ENCODE measurements at regions not wholly inside any gene's neighbourhood (a gene's known extent, or its start where the extent isn't known, plus 50 kb on each side); places are given as distances from the start of the nearest gene placed in this dataset.

GRCh38 chr15:96181873-96182301, 148.6 kb upstream of the NR2F2 start:
- no peak overlapping the region for H3K4me2 ChIP-seq
- H3K9me3 ChIP-seq, result no peaks in the 10 kb centered on the region
- TF ChIP-seq Cebpa-rat (IDR thresholded peaks at IDR 0.05), result no peak
- no peaks in the 10 kb centered on the region for H3K27me3 ChIP-seq
- no peak overlapping the region for H3K4me3 ChIP-seq
- H3K36me3 ChIP-seq, result no peaks in the 10 kb centered on the region
- H3K4me1 ChIP-seq, result peaks cover 8% of the 10 kb centered on the region
- H3K9ac ChIP-seq, result no peak overlapping the region
- H3K27ac ChIP-seq, result no peak overlapping the region
- H4K20me1 ChIP-seq, result no peaks in the 10 kb centered on the region

- H3K4me1 ChIP-seq, result peaks cover 8% of the 10 kb centered on the region
- H3K27ac ChIP-seq, result no peak overlapping the region
- no peak overlapping the region for H3K4me2 ChIP-seq
- H4K20me1 ChIP-seq, result no peaks in the 10 kb centered on the region
- H3K9ac ChIP-seq, result no peak overlapping the region
- H3K36me3 ChIP-seq, result no peaks in the 10 kb centered on the region
- no peak overlapping the region for H3K4me3 ChIP-seq
- H3K9me3 ChIP-seq, result no peaks in the 10 kb centered on the region
- no peak for TF ChIP-seq Cebpa-rat (IDR thresholded peaks at IDR 0.05)
- H3K27me3 ChIP-seq, result no peaks in the 10 kb centered on the region
Observed at GRCh38 chr15:96182736-96183513, 147.6 kb upstream of the NR2F2 start.

GRCh38 chr15:96183514-96183850, 147.0 kb upstream of the NR2F2 start:
- Histone ChIP-seq H4K20me1 (no peaks in the 10 kb centered on the region), H3K27ac (no peak overlapping the region), H3K4me1 (peaks cover 8% of the 10 kb centered on the region), H3K27me3 (no peaks in the 10 kb centered on the region), H3K4me2 (no peak overlapping the region), H3K4me3 (no peak overlapping the region), H3K36me3 (no peaks in the 10 kb centered on the region), H3K9me3 (no peaks in the 10 kb centered on the region), H3K9ac (no peak overlapping the region)
- no peak for TF ChIP-seq Cebpa-rat (IDR thresholded peaks at IDR 0.05)

- peaks cover 8% of the 10 kb centered on the region for H3K4me1 ChIP-seq
- no peaks in the 10 kb centered on the region for H3K9me3 ChIP-seq
- H4K20me1 ChIP-seq, result no peaks in the 10 kb centered on the region
- TF ChIP-seq Cebpa-rat (IDR thresholded peaks at IDR 0.05), result no peak
- H3K27me3 ChIP-seq, result no peaks in the 10 kb centered on the region
- H3K36me3 ChIP-seq, result no peaks in the 10 kb centered on the region
- H3K4me3 ChIP-seq, result no peak overlapping the region
- H3K4me2 ChIP-seq, result no peak overlapping the region
- no peak overlapping the region for H3K27ac ChIP-seq
- no peak overlapping the region for H3K9ac ChIP-seq
Observed at GRCh38 chr15:96183867-96184266, 146.6 kb upstream of the NR2F2 start.

GRCh38 chr15:96184297-96184696, 146.2 kb upstream of the NR2F2 start:
- no peak overlapping the region for H3K4me3 ChIP-seq
- peaks cover 8% of the 10 kb centered on the region for H3K4me1 ChIP-seq
- H4K20me1 ChIP-seq, result no peaks in the 10 kb centered on the region
- no peak overlapping the region for H3K9ac ChIP-seq
- H3K36me3 ChIP-seq, result no peaks in the 10 kb centered on the region
- no peak overlapping the region for H3K4me2 ChIP-seq
- H3K27ac ChIP-seq, result no peak overlapping the region
- H3K27me3 ChIP-seq, result no peaks in the 10 kb centered on the region
- no peak for TF ChIP-seq Cebpa-rat (IDR thresholded peaks at IDR 0.05)
- no peaks in the 10 kb centered on the region for H3K9me3 ChIP-seq

- H3K4me2 ChIP-seq, result no peak overlapping the region
- H3K9me3 ChIP-seq, result no peaks in the 10 kb centered on the region
- H3K4me3 ChIP-seq, result no peak overlapping the region
- no peaks in the 10 kb centered on the region for H3K36me3 ChIP-seq
- no peaks in the 10 kb centered on the region for H3K4me1 ChIP-seq
- H3K27ac ChIP-seq, result no peak overlapping the region
- H4K20me1 ChIP-seq, result no peaks in the 10 kb centered on the region
- no peak overlapping the region for H3K9ac ChIP-seq
- TF ChIP-seq Cebpa-rat (IDR thresholded peaks at IDR 0.05), result no peak
- no peaks in the 10 kb centered on the region for H3K27me3 ChIP-seq
Observed at GRCh38 chr15:96186105-96186504, 144.4 kb upstream of the NR2F2 start.

GRCh38 chr15:96187341-96188305, 142.9 kb upstream of the NR2F2 start:
- H4K20me1 ChIP-seq, result no peaks in the 10 kb centered on the region
- H3K9me3 ChIP-seq, result no peaks in the 10 kb centered on the region
- H3K9ac ChIP-seq, result no peak overlapping the region
- H3K4me1 ChIP-seq, result no peaks in the 10 kb centered on the region
- no peaks in the 10 kb centered on the region for H3K36me3 ChIP-seq
- H3K27ac ChIP-seq, result no peak overlapping the region
- no peak overlapping the region for H3K4me2 ChIP-seq
- TF ChIP-seq Cebpa-rat (IDR thresholded peaks at IDR 0.05), result no peak
- H3K4me3 ChIP-seq, result no peak overlapping the region
- no peaks in the 10 kb centered on the region for H3K27me3 ChIP-seq

- no peak for TF ChIP-seq Cebpa-rat (IDR thresholded peaks at IDR 0.05)
- Histone ChIP-seq H3K4me1 (0 out of 2 replicates have a peak, but pooled peaks cover 5% of the 10 kb centered on the region), H3K4me3 (no peak overlapping the region), H4K20me1 (no peaks in the 10 kb centered on the region), H3K4me2 (no peak overlapping the region), H3K27ac (no peak overlapping the region), H3K9ac (no peak overlapping the region), H3K36me3 (no peaks in the 10 kb centered on the region), H3K9me3 (no peaks in the 10 kb centered on the region), H3K27me3 (no peaks in the 10 kb centered on the region)
Observed at GRCh38 chr15:96197721-96198120, 132.8 kb upstream of the NR2F2 start.

- Histone ChIP-seq H4K20me1 (no peaks in the 10 kb centered on the region), H3K4me1 (0 out of 2 replicates have a peak, but pooled peaks cover 5% of the 10 kb centered on the region), H3K27me3 (no peaks in the 10 kb centered on the region), H3K4me3 (no peak overlapping the region), H3K4me2 (0 out of 2 replicates have a peak overlapping the region, but pooled peaks have one; percentile 6), H3K9me3 (no peaks in the 10 kb centered on the region), H3K36me3 (no peaks in the 10 kb centered on the region), H3K27ac (no peak overlapping the region), H3K9ac (no peak overlapping the region)
- TF ChIP-seq Cebpa-rat (IDR thresholded peaks at IDR 0.05), result no peak
Observed at GRCh38 chr15:96199111-96199510, 131.4 kb upstream of the NR2F2 start.

Data from BLaER1 (cell line).